GM21576 (cell line): ENCODE measurements at regions not wholly inside any gene's neighbourhood (a gene's known extent, or its start where the extent isn't known, plus 50 kb on each side); places are given as distances from the start of the nearest gene placed in this dataset.
"Not testable (repeated sequence)": the region's sequence is repeated elsewhere in the genome, so short reads cannot be mapped to it uniquely, and the experiment has no call there.

ENCODE experiments used
- ATAC-seq: cut with Tn5 transposase; IDR thresholded peaks from one replicate; pipeline ENCODE4 v1.9.1; 2021; ENCODE audit warnings: mild to moderate bottlenecking, moderate library complexity; ENCODE audit not compliant: unreplicated experiment

- ATAC-seq, result no peak
These were observed 117.9 kb downstream of the GPCPD1 start for GRCh38 chr20:5492937-5493336.

GRCh38 chr20:5491455-5491854 lies 119.4 kb downstream of the GPCPD1 start:
- ATAC-seq, result no peak

DNA sequence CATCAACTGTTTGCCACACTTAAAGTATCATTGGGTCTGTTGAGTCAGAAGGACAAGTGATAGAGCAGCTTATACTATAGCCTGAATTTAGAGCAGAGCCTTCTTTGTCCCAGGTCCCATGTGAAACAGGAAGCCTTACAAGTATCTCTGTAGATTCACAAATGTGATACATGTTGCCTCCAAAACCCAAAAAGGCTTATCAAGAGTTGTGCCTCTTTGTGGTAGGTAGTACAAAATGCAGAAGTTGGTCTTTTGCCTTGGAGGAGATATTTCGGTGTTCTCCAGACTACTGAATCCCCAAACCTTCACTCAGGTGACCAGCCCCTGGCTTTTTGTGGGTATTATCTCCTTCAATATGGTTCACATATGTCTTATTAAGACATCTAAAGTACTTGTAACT lies 121.2 kb downstream of the GPCPD1 start:
- ATAC-seq, result no peak

DNA sequence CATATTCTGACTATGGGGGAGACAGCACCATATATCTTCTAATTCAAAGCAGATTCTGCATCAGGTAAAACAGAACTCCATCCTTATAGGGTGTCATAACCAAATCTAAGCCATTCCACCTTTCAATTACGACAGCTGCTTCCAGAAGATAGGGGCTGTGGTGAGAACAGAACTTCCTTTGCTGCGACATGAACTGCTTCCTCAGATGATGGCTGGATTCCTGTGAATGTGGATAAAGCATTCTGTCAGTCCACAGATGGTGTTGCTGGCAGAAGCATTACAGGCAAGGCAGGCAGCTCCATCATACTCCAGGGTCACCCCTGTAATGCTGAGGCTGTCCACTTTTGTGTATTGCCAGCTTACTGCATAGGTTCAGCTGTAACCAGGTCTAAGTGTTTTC lies 122.0 kb downstream of the GPCPD1 start:
- ATAC-seq, result no peak

DNA sequence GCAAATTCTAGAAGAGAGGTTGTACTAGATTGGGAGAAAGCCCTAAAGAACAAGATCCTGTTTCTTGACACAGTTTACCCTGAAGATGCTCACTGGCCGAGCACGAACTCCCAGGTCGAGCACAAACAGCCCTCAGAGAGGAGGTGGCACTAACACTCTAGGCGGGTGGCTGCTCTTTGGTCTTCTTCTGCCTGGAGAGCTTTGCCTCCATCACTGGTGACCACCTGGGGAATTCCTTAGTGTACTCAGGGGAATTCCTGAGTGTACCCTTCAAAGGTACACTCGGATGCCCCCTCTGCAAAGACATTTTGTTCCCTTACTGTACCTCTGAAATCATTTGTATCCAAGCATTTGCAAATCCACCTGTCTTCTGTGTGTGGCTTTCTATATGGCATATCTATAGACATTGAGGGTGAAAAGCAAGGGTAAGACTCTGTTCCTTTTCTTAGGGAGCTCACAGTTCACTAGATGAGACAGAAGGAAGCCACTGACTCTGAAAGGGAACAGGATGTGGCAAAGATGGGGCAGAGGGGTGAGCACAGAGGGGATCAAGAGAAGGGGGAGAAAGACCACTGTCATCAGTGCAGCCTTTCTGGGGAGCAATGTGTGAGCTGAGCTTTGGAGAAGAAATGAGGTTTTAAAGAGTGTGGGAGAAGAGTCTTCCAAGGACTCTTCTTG lies 124.3 kb downstream of the GPCPD1 start:
- no peak for ATAC-seq

- no peak for ATAC-seq
These were observed 125.9 kb downstream of the GPCPD1 start for GRCh38 chr20:5484926-5485325.

DNA sequence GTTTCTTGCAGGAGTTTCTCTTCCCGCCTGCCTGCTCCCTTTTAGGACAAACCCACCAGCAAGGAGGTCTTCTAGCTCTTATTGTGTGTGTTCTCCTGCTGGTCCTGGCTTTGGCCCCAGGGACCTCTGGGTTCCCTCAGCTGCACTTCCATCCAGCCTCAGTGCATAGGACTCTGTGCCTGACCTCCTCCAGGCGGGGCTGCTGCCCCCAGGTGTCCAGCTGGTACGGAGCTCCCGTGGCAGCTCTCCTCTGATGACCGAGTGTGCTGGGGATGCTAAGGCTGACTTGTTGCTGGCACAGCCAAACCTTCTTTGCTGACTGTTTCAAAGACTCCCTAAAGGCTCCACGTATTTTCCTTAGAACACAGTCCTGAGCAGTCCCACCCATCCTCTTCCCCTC lies 126.5 kb downstream of the GPCPD1 start:
- no peak for ATAC-seq

DNA sequence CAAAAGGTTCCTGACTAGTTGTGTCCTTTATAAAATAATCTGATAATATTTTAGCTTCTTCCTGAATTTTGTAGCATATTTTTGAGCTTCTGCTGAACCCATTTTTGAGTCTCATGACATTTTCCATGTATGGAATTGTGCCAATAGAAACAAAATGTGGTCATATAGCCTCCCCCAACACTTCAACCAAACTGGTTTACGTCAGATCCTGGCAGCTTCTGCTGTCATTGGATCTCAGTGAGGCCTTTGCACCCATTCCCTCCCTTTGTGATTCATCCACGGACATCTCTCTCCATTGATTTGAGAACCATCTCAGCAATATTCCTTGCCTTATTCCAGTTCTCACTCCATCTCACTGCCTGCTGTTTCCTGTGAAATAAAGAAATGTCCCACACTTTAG lies 128.0 kb downstream of the GPCPD1 start:
- no peak for ATAC-seq

- ATAC-seq, result no peak
These were observed 128.9 kb downstream of the GPCPD1 start for GRCh38 chr20:5481872-5482271.

- no peak for ATAC-seq
These were observed 129.8 kb downstream of the GPCPD1 start for GRCh38 chr20:5480824-5481600.

GRCh38 chr20:5474646-5475550 lies 135.9 kb downstream of the GPCPD1 start:
- ATAC-seq, result no peak

DNA sequence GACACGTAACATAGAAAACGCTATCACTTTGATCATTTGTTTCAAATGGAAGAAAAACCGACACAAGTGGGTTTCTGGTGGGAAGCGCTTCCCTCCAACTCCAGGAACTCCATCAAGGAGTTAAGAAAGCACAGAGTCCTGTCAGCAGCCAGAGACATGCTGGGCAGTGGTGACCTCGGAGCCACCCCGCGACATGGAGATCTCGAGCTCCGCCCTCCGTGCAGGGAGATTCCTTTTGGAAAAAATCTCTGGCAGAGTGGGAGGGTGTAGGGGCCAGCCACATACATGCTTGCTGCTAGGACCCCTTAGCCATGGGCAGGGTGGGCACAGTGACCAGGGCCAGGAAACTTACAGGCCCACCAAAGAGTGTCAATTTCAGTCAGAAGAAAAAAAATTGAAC lies 138.9 kb downstream of the GPCPD1 start:
- not testable (repeated sequence) for ATAC-seq

GRCh38 chr20:5471368-5471767 lies 139.4 kb downstream of the GPCPD1 start:
- no peak for ATAC-seq

DNA sequence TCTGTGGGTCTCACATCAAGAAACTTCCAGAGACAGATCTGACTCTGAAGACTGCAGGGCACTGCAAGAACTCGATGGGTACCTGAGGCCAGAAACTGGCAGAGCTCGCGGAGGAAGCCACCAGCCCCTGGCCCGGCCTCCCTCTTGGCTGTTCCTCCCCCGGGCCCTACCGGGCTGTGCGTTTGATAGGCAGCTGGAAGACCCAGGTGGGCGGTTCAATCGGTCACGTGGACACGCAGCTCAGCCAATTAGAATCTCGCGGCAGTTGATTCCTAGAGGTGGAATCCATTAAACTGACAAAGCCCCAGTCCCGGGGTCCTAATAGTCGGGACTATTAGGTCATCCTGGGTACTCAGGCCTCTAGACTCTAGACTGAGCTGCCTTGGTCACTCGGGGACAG lies 139.9 kb downstream of the GPCPD1 start:
- no peak for ATAC-seq

DNA sequence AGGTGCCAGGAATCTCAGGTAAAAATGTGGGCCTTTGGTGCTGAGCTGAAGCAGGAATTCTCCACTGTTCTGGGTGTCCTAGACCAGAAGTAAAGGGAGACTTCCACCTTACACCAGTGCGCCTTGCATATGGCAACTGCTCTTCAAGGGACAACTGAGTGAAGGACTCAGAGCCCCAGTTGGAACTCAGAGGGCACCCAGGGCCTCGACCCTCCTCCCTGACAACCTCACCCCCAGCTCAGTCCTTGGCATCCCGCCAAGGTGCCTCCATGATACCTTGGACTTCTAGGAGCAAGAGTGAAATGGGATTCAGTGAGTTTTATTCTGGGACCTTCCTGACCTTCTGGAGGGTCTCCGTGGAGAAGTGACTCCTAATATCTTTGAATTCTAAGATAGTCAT lies 140.3 kb downstream of the GPCPD1 start:
- ATAC-seq, result no peak

GRCh38 chr20:5469111-5469510 lies 141.7 kb downstream of the GPCPD1 start:
- no peak for ATAC-seq

- ATAC-seq, result no peak
These were observed 143.7 kb downstream of the GPCPD1 start for GRCh38 chr20:5467086-5467485.

DNA sequence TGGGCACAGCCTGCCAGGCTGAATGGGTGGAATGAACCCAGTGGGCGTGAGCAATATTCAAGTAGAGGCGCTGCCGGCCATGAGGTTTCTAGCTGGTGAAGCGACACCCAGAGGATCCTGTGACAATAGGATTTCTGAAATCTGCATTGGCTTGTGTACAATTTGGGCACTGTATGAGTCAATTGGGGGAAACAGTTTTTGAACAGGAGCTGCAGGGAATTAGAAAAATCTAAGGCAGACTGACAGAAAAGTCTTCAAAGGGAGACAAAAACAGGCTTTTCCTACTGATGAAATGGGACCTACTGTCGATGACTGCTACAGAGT lies 145.2 kb downstream of the GPCPD1 start:
- no peak for ATAC-seq

DNA sequence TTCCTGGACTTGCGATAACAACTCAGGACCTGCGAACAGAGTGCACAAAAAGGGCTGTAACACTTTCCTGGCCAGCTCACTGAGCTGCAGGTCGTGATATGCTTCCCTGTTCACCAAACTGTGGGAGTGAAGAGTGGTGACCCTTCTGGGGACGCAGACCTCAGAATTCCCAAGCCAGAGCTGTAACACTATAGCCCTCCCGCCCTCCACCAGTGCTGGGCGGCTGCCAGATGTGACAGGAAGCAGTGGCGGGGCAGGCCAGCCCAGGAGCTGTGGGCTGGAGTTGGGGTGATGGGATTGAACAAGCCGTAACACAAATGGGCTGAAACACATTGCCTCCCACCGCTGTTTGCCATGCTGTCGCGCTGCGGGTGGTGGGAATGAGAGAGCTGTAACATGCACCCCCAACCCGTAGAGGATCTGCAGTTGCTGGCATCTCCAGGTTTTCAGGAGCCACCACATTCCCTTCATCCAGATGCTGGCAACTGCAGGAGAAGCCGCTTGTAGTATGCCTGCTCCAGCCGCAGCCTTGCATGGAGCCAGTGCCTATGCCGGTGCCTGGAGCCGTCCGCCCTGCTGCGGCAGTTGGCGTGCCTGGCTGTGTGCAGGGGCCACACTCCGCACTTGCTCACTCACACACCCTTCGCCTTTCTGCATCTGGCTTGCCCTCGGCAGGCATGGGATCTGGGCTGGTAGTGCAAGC lies 145.8 kb downstream of the GPCPD1 start:
- no peak for ATAC-seq

DNA sequence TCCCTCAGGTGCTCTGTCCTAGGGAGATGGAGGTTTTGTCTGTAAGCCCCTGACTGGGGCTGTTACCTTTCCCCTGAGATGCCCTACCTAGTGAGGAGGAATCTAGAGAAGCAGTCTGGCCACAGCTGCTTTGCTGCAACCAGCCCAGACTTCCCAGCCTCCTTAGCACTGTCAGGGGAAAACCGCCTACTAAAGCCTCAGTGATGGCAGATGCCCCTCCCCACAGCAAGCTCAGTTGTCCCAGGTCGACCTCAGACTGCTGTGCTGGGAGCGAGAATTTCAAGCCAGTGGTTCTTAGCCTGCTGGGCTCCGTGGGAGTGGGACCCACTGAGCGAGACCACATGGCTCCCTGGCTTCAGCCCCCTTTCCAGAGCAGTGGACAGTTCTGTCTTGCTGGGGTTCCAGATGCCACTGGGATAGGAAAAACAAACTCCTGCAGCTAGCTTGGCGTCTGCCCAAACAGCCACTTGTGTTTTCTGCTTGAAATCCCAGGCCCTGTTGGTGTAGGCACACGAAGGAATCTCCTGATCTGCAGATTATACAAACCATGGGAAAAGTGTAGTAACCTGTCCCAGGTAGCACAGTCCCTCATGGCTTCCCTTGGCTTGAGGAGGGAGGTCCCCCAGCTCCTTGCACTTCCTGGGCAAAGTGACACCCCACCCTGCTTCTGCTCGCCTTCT lies 146.4 kb upstream of the PROKR2 start:
- no peak for ATAC-seq

- not testable (repeated sequence) for ATAC-seq
These were observed 137.0 kb upstream of the PROKR2 start for GRCh38 chr20:5453745-5454144.
